ENCODE measurements at regions not wholly inside any gene's neighbourhood (a gene's known extent, or its start where the extent isn't known, plus 50 kb on each side); places are given as distances from the start of the nearest gene placed in this dataset.

DNA sequence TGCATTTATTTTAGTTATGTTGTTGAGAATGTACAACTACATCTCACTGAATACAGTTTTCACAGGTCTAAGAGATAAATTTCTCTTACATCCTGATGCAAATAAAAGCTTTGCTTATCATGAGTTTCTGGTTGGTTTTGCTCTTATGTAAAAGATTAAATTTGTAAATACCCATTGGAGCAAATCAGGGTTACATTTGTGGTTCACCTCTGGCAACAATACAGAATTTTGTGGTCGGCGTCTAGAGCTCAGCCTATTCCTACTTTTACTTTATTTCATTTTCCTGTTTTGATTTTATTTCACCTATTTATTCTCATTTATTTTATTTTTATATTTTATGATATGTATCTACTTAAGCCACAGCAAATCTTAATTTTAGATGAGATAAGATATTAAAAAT lies 271.9 kb upstream of the MARCKS start:
- TF ChIP-seq, protein P1, sequence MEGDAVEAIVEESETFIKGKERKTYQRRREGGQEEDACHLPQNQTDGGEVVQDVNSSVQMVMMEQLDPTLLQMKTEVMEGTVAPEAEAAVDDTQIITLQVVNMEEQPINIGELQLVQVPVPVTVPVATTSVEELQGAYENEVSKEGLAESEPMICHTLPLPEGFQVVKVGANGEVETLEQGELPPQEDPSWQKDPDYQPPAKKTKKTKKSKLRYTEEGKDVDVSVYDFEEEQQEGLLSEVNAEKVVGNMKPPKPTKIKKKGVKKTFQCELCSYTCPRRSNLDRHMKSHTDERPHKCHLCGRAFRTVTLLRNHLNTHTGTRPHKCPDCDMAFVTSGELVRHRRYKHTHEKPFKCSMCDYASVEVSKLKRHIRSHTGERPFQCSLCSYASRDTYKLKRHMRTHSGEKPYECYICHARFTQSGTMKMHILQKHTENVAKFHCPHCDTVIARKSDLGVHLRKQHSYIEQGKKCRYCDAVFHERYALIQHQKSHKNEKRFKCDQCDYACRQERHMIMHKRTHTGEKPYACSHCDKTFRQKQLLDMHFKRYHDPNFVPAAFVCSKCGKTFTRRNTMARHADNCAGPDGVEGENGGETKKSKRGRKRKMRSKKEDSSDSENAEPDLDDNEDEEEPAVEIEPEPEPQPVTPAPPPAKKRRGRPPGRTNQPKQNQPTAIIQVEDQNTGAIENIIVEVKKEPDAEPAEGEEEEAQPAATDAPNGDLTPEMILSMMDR (IDR thresholded peaks at IDR 0.05; ENCODE audit: insufficient read depth, low read depth, low read length): no peak
- DNase-seq (ENCODE audit: low read depth): peak; percentile 48
- no peak overlapping the region for H3K4me3 ChIP-seq (ENCODE audit: low read depth, low read length)

DNA sequence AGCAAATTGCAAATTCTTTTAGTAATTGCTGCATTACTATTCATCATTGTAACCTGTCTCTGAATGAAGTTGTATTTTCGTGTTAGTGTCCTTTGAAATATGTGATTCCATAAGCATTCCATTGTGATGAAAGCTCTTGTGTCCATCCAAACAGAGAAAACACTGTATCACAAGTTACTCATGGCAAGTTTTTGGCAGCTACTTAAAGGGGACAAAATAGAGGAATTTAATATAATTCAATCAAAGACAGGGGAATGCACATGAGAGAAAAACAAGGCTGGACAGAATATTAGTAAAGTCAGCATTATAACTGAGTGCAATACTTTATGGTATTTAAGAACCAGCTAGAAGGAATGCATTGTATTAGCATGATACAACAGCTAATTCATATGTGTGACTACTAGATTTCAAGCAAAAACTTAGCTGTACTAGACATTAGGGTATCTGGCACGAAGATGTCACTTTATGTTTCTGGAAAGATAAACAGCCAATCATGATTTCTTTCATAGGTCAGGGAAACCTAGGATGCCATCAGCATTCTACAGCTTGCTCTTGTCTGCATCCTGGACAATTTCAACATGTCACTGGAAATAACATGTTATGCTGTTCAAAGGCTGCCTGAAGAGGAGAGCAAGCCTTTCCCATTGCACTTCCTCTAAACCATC lies 270.6 kb upstream of the MARCKS start:
- TF ChIP-seq, protein P1 (IDR thresholded peaks at IDR 0.05; ENCODE audit: insufficient read depth, low read depth, low read length): no peak
- DNase-seq (ENCODE audit: low read depth): no peak
- H3K4me3 ChIP-seq (ENCODE audit: low read depth, low read length): no peak overlapping the region

DNA sequence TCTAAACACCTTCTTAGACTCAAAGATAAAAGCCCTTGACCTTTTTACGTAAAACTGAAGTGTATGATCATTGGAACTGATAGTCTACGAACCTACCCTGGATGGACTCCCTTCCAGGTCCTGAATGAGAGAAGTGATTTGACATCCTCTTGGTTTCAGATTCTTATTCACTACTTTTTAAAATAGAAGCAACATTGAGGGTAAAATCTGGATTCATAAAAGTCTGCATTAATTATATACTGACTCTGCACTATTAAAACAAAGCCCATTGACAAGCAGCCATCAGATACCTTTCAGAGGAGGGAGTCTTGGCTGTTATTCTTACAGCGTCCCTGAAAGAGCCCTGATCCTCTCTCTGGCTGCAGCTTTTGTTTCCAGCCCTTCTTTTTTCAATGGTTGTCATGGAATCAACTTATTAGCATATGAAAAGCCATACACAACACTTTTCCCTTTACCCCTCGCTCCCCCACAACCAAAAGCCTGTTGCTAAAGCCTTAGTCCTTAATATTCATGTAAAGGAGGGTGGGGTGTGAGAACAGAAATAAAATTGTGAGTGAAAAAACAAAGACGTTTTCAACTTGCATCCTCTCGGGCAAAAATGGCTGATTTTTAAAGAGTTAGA lies 270.0 kb upstream of the MARCKS start:
- TF ChIP-seq, protein P1 (IDR thresholded peaks at IDR 0.05; ENCODE audit: insufficient read depth, low read depth, low read length): no peak
- no peak overlapping the region for H3K4me3 ChIP-seq (ENCODE audit: low read depth, low read length)
- DNase-seq (ENCODE audit: low read depth): no peak

DNA sequence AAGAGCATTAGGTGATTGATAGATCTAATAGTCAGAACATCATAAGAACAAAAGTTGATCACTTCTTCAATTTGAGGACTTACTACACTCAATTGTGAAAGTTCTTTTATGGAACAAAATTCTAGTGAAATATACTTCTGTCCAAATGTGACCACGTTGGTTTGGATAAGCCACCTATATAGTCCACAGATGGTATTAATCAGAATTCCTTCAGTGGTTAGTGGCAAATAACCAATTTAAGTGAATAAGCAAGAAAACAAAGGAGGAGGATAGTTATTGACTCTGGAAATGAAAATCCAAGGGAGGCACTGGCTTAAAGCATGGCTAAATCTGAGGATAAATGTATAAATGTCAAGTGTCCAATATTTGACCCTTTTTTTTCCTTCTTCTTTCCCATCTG lies 268.5 kb upstream of the MARCKS start:
- TF ChIP-seq, protein P1 (IDR thresholded peaks at IDR 0.05; ENCODE audit: insufficient read depth, low read depth, low read length): no peak
- no peak overlapping the region for H3K4me3 ChIP-seq (ENCODE audit: low read depth, low read length)
- DNase-seq (ENCODE audit: low read depth): no peak

DNA sequence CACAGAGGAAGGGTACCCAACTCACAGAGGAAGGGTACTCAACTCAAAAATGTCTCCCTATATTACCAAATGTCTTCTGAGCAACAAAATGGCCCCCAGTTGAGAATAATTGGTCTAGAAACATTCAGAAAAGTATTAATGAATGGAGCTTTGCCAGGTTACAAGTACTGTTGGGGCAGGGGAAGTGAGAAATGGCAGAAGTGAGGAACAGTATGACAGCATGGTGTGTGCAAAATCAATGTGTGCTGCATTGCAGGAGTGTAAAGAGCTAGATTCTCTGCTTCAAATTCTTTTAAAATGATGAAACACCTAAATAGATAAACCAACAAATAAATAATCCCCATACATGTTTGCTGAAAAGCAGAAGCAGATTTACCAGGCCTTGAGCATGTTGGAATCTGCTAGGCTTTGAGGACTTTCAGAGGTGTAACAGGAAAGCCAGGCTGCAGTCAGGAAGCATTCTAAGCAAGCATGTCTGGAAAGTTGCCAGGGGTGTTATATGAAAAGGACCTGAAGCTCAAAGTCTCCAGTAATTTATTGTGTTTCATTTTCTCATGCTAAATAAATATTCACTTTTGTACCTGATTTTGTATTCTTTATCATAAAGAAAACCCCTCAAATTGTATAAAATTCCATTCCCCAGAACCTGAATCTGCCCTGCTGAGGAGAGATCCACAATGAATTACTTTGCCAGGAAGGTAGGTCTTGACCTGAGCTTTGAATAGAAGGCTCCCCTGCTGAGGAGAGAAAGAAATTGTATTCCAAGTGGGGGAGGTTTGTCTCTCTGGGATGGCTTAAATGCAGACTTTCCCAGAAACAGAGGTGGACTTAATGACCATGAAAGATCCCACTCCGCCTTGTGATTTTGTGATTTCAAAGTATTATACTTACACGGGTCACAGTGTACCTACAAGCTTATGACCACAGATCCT lies 265.0 kb upstream of the MARCKS start:
- peak; percentile 34 for DNase-seq (ENCODE audit: low read depth)
- TF ChIP-seq, protein P1 (IDR thresholded peaks at IDR 0.05; ENCODE audit: insufficient read depth, low read depth, low read length): no peak
- no peak overlapping the region for H3K4me3 ChIP-seq (ENCODE audit: low read depth, low read length)

DNA sequence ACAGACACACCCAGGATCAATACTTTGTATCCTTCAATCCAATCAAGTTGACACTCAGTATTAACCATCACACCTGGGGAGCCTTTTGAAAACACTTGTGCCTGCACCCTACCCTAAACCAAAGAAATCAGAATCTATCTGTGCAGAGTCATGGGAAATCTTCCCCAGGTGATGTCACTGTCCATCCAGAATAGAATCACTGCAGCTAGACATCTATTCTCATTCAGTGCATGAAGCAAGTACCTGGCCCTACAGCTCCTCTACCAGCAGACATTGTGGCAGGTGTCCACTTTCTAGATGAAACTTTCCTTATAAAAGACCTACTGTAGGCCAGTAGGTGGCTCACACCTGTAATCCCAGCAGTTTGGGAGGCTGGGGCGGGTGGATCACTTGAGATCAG lies 262.4 kb upstream of the MARCKS start:
- H3K4me3 ChIP-seq (ENCODE audit: low read depth, low read length): no peak overlapping the region
- TF ChIP-seq, protein P1 (IDR thresholded peaks at IDR 0.05; ENCODE audit: insufficient read depth, low read depth, low read length): no peak
- no peak for DNase-seq (ENCODE audit: low read depth)

Data from fibroblast of villous mesenchyme (primary cell).